D721Med (cell line): ENCODE measurements at regions not wholly inside any gene's neighbourhood (a gene's known extent, or its start where the extent isn't known, plus 50 kb on each side); places are given as distances from the start of the nearest gene placed in this dataset.
"Not testable (repeated sequence)": the region's sequence is repeated elsewhere in the genome, so short reads cannot be mapped to it uniquely, and the experiment has no call there.

ENCODE experiments used
- DNase-seq: peaks from one replicate; pipeline ENCODE4 v3.0.0; 2011; ENCODE audit warnings: low spot score; ENCODE audit not compliant: insufficient read length
- FAIRE-seq: peaks from 2 replicates; lab custom pipeline; 2011; peaks lifted over from hg19 to GRCh38; lab: Jason Lieb, UNC
- TF ChIP-seq, protein P1 (sequence below): IDR thresholded peaks from 2 replicates; pipeline ENCODE4 v1.5.1; 2012; ENCODE audit warnings: mild to moderate bottlenecking, control low read depth; ENCODE audit not compliant: insufficient read depth; ENCODE audit errors: missing control alignments

DNA sequence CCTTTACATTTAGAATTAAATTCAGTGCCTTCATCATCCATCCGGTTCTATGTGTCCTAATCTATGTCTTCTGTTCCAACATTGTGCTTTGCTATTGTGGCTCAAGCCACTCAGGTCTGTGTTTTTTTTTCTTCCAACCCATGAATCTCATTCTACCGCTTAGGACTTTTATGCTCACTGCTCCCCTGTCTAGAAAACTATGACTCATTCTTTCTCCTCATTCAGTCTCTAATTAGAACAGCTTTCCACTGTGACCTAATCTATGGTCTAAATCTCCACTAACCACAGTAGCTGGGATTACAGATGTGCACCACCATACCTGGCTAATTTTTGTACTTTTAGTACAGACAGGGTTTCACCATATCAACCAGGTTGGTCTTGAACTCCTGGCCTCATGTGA, 418.7 kb downstream of the KCNJ2 start:
- DNase-seq (no peak), FAIRE-seq (no peak)
- TF ChIP-seq, protein P1, sequence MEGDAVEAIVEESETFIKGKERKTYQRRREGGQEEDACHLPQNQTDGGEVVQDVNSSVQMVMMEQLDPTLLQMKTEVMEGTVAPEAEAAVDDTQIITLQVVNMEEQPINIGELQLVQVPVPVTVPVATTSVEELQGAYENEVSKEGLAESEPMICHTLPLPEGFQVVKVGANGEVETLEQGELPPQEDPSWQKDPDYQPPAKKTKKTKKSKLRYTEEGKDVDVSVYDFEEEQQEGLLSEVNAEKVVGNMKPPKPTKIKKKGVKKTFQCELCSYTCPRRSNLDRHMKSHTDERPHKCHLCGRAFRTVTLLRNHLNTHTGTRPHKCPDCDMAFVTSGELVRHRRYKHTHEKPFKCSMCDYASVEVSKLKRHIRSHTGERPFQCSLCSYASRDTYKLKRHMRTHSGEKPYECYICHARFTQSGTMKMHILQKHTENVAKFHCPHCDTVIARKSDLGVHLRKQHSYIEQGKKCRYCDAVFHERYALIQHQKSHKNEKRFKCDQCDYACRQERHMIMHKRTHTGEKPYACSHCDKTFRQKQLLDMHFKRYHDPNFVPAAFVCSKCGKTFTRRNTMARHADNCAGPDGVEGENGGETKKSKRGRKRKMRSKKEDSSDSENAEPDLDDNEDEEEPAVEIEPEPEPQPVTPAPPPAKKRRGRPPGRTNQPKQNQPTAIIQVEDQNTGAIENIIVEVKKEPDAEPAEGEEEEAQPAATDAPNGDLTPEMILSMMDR: no peak

DNA sequence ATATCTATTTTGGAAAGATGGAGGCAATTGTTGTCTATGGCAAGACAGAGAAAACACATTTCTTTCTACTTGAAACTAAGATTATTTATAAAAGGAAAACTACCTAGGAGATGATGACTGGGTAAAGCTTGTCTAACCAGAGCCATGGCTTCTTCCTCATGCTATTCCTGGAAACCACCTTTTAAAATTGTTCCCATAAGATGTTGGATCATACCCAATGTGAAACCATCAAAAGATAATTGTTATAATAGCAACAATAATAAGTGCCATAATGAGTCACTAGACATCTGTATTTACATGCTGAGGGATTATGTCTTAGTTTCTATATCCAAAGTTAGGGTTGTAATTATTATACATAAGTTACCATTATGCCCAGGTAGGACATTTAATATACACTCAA, 428.4 kb downstream of the KCNJ2 start:
- no peak for FAIRE-seq
- no peak for DNase-seq
- TF ChIP-seq, protein P1: no peak

DNA sequence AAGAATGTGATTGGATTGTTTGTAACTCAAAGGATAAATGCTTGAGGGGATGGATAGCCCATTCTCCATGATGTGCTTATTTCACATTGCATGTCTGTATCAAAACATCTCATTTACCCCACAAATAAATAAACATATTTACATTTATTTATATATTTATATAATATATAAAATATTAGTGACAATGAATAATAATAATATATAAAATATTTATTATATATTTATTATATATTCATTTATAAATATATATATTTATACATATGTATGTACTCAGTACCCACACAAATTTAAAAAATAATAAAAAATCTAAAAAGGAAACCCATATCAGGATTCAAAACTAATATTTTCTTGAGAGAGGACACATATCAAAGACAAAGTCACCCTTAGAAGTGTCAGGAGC, 429.9 kb downstream of the KCNJ2 start:
- FAIRE-seq (no peak), DNase-seq (no peak)
- TF ChIP-seq, protein P1: no peak

DNA sequence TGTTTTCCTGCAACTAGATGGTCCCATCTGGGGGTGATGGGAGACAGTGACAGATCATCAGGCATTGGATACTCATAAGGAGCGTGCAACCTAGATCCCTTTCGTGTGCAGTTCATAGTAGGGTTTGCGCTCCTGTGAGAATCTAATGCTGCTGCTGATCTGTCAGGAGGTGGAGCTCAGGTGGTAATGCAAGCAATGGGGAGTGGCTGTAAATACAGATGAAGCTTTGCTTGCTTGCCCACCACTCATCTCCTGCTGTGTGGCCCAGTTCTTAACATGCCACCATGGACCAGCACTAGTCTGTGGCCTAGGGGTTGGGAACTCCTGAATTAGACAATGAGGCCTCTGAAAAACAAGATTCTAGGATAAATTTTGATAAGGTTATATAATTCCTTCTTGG, 430.6 kb downstream of the KCNJ2 start:
- not testable (repeated sequence) for DNase-seq, FAIRE-seq

DNA sequence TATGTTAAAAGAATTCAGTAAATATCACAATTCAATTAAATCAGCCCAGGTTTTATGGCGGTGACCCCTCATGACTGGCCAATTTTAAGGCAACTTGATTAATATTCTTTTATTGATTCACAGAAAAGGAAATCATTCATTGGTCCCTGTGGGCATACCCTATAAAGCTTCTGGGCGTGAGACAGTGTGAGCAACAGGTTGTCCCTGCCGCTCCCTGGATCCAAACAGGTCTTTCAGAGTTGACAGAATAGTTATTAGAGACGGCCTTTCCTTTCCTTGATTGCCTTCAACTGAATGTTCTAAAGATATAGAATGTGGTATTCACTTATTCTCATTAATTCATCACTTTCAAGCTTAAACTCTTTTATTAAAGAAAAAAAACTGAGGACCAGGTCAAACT, 433.9 kb downstream of the KCNJ2 start:
- DNase-seq: no peak
- no peak for FAIRE-seq
- TF ChIP-seq, protein P1: no peak

DNA sequence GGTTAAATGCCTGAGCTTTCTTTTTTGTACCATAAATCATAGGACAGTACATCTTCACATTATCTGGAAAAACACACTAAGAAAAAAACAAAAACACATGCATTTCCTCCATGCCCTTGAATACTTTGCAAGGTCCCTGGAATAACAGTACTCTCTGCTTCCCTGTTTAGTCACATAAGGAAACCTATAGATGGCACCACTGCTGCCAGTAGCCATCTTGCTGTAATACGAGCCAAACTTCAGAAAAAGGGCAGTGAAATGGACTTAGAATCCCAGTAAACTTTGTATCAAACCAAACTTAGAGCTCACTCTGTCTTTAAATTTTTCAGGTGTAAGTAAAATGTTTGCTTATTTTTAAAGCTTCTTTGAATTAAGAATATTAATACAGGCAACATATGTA, 435.5 kb downstream of the KCNJ2 start:
- TF ChIP-seq, protein P1: no peak
- DNase-seq: no peak
- no peak for FAIRE-seq

DNA sequence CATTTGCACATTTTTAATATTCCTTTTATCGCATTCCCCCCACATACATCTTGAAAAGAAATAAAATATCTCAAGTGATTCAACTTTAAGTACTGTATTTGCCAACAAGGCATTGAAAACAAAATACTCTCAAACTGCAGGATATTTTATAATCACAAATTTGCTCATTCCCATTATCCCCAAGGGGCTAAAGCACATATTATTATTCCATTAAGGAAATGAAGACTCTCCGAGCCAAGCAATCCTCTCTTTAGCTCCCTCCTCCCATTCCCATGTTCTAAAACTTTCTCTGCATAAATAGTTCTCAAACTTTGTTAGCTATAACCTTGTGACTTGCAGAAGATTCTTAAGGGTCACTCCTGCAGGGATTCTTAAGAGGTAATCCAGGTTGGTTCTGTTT, 436.8 kb downstream of the KCNJ2 start:
- TF ChIP-seq, protein P1: no peak
- no peak for FAIRE-seq
- no peak for DNase-seq

DNA sequence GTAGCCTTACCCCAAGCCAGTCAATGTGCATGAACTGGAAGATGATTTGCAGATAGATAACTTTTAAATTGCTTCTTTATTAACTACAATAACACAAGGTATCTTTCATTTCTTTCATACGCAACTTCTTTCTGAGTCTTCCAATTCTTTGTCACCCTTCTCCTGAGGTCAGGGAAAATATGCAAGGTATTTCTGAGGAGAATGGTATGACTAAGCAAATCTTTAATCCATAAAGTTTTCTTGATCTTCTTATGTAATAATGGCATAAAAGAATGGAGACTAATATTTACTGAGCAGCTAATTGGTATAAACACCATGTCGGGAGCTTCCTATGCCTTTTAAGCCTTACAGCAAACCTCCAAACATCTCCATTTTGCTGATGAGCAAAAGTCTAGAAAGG, 438.9 kb downstream of the KCNJ2 start:
- DNase-seq (no peak), FAIRE-seq (no peak)
- TF ChIP-seq, protein P1: no peak
